Heart left ventricle (tissue), 13 donors: ENCODE measurements at regions not wholly inside any gene's neighbourhood (a gene's known extent, or its start where the extent isn't known, plus 50 kb on each side); places are given as distances from the start of the nearest gene placed in this dataset.

Experiments used
- POLR2A ChIP-seq, 2 donors: fragments of 450-650 bp; IDR thresholded peaks; one replicate each; pipeline ENCODE4 v1.6.1; 2017; ENCODE audit warnings: antibody characterized with exemption in 2 of 2, mild to moderate bottlenecking in 2 of 2, moderate library complexity in 2 of 2
- TF ChIP-seq, protein P1 (sequence below), 12 donors: fragments of 200-600 bp; sonication (generic) in 4 of 12; IDR thresholded peaks; one replicate each; pipeline versions ENCODE4 v1.5.0 to v1.8.0; 2018 to 2022; ENCODE audit warnings: antibody characterized with exemption in 12 of 12, mild to moderate bottlenecking in 5 of 12
- donor health status: ischemic (EF 13 %, LVEDD 7.1; RV severe dilation, severe dysfunction).
- donor health status: DM: no; HTN: yes; CAD: no.
- donor health status: DM: no; HTN: no; CAD: no.
- donor health status: ischemic (EF 25% LVEDD 6.9; RV normal size, moderate dysfunction).
- donor health status: ischemic (EF 25% LVEDD 5.7; RV mildly dilated, moderate dysfunction).
- donor health status: ischemic (EF 35%, LVEDD 5.7; RV mildly dilated, moderate dysfunction).
- donor health status: nonischemic (EF 11% LVEDD 7.7; RV severe dilation, severe dysfunction).
- donor health status: DM: yes; HTN: yes; CAD: no.
- donor health status: PGD.
- donor health status: ischemic (EF 29% LVEDD 5.4; RV normal size, mild dysfunction).
- donor health status: nonischemic (EF 23%, LVEDD 6.1; RV moderate dilation, normal function).

DNA sequence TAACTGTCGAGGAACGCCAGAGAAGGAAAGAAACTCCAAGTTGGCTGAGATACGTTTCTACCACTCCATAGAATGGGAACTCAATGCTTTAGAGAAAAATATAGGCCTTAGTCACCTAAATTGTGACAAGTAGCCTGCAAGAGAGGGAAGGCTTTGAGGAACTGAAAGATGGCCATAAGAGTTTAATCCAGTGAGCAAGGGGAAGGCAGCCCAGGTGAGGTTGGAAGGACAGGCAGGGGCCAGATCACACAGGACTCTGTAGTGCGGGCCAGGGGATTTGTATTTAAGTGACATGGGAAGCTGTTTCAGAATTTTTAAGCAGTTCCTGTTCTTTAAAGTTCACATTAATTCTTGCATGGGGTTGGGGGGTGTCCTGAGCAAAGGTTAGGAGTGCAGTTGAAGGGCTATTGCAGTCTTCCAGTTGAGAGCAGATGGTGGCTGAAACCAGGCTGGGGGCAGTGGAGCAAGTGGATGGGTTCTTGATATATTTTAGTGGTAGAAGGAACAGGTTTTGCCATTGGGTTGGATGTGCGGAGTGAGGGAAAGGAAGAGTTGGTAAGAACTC lies 138.9 kb upstream of the PELI1 start:
- TF ChIP-seq, protein P1, sequence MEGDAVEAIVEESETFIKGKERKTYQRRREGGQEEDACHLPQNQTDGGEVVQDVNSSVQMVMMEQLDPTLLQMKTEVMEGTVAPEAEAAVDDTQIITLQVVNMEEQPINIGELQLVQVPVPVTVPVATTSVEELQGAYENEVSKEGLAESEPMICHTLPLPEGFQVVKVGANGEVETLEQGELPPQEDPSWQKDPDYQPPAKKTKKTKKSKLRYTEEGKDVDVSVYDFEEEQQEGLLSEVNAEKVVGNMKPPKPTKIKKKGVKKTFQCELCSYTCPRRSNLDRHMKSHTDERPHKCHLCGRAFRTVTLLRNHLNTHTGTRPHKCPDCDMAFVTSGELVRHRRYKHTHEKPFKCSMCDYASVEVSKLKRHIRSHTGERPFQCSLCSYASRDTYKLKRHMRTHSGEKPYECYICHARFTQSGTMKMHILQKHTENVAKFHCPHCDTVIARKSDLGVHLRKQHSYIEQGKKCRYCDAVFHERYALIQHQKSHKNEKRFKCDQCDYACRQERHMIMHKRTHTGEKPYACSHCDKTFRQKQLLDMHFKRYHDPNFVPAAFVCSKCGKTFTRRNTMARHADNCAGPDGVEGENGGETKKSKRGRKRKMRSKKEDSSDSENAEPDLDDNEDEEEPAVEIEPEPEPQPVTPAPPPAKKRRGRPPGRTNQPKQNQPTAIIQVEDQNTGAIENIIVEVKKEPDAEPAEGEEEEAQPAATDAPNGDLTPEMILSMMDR (IDR thresholded peaks at IDR 0.05), result no peak
- no peak for TF ChIP-seq POLR2A (IDR thresholded peaks at IDR 0.05)
